GM18520 (cell line): ENCODE measurements at regions not wholly inside any gene's neighbourhood (a gene's known extent, or its start where the extent isn't known, plus 50 kb on each side); places are given as distances from the start of the nearest gene placed in this dataset.

Experiments
- ATAC-seq: cut with Tn5 transposase; IDR thresholded peaks from one replicate; pipeline ENCODE4 v1.9.1; 2021; ENCODE audit not compliant: unreplicated experiment

DNA sequence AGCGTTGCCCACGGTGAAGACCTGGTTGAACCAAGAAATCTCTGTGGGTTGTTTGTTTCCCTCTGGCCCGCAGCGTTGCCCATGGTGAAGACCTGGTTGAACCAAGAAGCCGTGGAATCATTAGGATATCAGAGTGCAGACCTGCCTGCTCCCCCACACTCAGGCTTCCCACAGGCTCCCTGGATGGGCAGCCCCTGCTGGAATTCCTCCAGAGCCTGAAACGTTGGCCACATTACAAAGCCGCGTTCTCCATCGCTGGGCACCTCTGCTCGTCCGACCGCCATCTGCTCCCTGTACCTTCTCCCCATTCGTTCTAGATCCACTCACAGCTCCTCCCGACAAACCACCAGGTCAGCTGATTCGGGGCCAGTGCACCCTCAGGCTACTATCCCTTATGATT lies 266.9 kb upstream of the SHH start:
- ATAC-seq, result no peak

DNA sequence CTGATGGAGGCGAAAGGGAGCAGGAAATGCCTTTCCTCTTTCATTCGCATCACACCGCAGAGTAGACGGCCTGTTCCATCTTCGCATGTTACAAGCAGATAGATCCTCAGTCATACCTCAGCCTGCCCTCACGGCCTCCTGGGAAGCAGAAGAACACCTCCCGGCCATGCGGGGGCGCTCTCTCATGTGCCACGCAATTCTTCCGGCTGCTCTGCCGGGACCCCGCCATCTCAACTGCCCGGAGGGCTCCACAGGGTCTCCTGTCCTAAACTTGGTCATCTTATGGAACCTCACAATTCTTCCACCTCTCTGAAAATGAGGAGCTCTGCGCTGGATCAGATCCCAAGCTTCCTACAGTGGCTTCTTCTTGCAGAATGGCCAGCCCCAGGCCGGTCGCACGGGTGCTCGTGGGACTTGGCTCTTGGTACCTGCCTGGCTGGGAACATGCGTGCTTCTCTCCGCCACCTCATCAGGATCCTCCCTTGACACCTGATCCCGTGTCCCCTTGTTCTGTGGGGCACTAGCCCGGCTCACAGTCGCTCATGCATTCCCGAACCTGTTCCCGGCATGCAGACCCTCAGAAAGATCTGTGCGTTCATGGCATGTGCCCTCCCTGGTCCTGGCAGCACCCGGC lies 262.8 kb upstream of the SHH start:
- ATAC-seq, result no peak

DNA sequence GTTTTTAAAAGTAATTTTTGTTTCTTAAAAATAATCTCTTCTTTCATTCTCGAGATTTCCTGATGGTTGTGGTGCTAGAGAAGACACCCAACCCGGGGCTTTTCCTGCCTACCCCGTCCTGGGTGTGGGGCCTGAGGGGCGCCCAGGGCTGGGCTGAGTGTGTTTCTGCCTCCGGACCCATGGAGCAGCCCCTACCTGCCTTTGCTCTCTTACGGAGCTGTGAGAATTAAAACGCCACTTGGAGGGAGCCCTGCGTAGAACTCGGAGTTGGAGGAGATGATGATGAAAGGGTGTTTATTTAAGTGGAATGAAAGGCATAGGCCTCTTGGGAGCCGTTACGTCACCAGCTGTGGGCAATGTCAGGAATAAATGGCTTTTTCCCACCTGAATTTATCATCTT lies 261.8 kb upstream of the SHH start:
- ATAC-seq, result no peak

DNA sequence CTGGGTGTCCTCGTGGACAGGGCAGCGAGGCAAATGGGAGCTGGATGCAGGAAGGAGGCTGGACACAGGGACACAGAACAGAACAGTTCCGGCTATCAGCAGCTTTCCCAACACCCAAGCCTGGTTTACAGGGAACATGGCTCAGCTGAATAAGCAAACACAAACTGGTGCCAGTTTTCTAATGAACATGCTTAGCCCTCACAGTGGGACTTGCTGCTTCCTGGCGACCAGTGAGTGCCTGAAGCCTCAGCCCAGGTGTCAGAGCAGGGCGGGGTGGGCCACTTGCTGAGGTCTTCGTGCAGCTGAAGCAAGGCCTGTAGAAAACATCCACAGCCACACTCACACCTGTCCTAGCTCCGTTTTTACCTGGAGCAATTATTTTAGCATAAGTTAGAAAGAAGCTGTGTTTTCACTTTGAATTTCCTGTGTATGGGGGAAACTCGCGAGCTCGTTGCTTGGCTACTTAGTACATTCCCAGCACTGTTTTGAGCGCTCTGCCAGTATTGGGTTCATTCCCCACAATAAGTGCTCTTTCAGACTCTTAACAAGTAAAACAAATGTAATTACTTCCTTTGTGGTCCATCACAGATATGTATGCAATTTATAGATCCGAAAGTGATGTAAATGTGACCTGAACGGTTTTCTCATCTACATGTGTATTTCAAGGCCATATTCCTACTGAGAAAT lies 261.2 kb upstream of the SHH start:
- ATAC-seq, result no peak

DNA sequence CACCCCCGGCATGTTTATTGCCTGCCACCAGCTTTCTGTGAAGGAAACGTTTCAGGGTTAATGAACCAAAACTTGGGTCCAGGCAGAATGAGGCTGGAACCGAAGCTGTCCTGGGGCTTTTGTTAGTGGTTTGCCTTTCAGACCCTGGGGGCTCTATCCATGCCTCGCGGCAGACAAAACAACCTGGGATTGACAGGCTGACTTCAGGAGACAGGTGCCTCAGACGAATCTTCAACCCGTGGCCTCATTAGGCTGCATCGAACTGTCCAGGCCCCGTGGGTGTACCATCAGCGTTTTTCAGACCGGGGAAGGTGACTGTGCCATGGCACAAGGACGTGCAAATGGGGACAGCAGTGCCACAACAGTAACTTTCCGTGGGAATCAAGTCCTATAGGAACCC lies 259.3 kb upstream of the SHH start:
- ATAC-seq, result no peak

DNA sequence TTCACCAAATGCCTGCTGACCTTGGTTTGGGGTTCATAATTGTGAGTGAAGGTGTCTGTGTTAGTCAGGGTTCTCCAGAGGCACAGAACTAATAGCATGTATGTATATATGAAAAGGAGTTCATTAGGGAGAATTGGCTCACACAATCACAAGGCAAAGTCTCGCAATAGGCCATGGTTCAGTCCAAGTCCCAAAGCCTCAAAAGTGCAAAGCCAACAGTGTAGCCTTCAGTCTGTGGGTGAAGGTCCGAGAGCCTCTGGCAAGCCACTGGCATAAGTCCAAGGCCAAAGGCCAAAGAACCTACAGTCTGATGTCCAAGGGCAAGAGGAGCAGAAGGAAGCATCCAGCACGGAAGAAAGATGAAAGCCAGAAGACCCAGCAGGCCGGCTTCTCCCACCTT lies 257.6 kb upstream of the SHH start:
- no peak for ATAC-seq

DNA sequence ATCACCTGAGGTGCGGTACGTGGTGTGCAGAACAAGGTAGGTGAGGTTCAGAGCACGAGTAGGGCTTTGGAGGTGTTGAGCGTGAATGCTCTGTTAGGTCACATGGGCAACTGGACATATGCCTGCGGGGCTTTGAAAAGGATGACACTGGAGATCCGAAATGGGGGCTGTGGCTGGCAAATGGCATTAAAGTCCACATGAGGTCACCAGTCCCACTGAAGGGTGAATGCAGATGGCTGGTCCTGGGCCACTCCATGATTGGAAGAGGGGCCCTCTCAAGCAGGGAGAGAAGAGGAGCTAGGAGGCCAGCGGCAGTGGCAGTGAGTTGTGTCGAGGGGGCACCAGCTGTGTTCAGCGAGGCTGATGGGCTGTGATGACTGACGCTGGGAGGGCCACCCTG lies 254.9 kb upstream of the SHH start:
- no peak for ATAC-seq

DNA sequence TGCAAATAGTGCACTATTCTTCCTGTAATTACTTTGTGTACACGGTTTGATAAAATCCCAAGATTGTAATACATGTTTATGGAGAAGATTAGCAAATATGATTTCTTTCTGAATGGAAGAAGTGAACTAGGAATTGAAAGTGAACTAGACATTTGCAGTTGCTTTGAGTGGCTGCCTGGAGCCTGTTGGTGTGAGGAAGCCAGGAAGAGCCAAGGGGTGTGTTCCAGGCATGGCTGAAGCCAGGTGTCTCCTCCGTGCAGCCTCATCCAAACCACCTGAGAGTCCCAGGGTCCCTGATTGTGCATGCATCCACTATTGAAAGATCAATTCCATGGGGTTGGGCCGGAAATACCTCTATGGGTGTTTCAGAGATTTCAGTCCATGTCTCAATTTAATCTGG lies 253.1 kb upstream of the SHH start:
- no peak for ATAC-seq

DNA sequence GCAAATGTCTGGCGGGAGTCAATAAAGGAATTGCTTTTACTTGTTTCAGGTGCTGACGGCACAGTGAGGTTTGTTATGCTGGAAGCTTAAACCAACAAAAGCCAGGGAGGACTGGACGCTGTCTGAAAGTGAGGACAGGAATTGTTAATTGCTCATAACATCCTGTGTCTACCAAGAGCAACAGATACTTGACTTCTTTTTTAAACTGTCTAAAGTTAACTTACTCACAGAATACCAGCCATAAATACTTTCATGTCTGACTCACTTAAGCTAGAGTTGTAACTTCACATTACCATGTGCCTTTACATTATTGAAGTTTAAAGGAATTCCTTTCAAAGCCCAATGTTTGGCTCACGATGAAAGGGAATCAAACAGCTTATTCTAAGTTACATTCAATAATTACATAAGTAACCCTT lies 252.7 kb upstream of the SHH start:
- no peak for ATAC-seq

DNA sequence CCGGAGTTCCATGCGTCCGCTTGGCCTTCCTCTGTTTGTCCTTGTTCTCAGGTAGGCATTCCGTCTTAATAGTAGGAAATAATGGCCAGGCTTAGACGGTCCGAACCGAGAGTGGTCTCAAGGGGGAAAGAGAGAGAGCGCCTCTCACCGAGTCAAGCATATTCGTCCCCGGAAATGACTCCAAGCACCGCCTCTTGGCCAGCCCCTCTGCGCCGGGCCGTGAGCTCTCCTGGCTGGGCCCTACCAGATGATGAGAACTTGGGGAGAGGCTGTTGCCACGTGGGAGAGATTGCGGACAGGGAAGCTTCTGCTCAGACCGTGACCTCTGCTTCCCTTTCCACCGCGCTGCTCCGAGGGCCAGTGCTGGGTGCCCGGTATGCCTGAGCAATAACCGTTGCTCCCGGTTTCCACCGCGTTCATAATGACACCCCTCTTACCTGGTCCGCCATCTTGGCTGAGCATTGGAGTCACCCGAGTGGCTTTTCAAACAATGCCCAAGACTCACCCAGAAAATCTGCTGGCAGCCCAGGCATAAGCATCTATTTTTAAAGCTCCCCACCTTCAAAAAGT lies 251.1 kb upstream of the SHH start:
- ATAC-seq, result no peak

DNA sequence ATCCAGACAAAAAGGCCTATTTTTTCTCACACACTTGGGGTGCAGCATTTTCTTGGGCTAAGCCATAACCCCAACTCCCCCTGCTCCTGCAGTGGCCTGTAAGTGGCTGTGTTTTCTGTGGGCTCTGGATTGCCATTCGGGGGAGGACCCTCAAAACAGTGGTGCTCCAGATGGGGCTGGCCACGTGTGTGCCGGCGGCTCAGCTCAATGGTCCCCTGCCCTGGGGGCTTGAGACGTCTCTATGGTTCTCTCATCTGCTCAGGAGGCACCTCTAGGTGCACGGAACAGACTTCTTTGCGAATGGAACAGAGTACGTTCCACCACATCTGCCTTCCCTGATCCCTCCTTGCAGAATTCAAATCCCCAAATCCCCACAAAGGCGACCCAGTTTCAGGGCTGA lies 250.0 kb upstream of the SHH start:
- ATAC-seq, result no peak

DNA sequence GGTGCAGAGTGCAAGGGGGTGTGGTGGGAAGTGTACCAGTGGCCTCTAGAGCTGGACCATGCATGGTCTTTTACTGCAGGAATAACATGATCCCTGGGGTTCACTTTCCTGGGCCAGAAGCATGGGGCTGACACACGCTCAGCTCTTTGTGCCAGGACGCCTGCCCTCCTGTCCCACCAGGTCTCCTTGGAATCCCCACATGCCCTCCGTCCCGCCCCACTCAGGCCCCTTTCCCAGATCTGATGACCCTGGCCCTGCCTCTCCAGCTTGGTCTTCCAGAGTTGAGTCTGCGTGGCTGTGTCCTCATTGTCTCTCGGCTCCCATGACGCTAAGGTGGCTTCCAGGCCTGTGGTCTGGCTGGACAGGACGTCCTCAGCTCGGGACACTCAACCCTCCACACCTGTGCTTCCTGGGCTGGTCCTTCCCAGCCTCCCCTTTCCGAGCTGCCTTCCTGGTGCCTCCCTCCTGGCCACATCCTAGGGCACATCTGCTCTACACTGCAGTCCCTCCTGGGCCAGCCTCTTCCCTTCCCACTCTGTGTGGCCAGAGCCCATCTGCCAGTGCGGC lies 249.5 kb upstream of the SHH start:
- ATAC-seq, result no peak

DNA sequence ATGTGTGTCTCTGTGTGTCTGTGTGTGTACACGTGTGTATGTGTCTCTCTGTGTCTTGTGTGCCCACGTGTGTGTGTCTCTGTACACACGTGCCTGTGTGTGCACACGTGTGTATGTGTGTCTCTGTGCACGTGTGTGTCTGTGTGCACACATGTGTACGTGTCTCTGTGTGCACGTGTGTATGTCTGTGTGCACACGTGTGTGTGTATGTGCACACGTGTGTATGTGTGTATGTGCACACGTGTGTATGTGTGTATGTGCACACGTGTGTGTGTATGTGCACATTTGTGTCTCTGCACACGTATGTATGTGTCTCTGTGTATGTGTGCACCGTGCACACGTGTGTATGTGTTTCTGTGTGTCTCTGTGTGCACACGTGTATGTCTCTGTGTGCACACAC lies 248.7 kb upstream of the SHH start:
- no peak for ATAC-seq

DNA sequence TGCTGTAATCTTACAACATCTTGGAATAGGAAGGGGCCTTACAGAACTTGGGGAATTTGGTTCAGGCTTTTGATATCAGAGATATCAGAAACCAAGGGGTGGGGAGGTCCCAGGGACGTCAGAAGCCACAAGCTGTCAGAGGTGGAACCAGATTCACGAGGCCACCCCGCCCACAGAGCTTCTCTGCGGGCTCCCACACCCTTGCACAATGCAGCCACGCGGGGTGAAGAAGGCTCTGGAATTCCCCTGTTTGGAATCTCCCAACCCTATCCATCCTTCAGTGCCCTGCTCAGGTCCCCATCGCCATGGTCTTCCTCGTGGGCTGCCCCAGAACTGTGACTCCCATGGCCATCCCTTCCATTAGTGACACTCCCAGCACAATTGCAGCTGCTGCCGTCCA lies 247.1 kb upstream of the SHH start:
- ATAC-seq, result no peak

DNA sequence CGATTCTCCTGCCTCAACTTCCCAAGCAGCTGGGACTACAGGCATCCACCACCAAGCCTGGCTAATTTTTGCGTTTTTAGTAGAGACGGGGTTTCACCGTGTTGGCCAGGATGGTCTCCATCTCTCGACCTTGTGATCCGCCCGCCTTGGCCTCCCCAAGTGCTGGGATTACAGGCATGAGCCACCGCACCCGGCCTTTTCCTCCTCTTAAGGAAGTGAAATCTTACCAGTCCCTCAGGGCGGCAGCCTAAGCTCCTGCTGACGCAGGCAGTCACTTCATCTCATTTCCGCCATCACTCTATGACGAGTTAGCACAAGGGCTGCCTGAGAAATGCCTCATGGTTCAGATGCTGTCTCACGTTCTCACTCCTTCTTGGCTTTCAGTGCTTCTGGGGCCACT lies 246.0 kb upstream of the SHH start:
- no peak for ATAC-seq

DNA sequence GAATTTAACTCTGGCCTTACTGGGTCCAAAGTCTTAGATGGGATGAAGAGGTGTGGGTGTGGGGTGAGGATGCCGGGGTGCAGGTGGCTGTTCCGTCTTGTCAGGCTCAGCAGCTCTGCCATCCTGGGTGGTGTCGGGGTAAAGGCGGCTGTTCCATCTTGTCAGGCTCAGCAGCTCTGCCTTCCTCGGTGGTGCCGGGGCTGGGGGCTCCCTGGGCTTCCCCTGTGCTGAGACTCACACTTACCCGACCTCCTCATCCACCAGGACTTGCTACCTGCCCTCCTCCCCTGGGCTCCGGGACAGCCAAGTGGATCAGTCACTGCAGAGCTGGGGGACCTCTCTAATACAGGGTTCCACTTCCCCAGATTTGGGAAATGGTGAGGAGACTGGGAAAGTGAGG lies 244.3 kb upstream of the SHH start:
- ATAC-seq, result no peak

DNA sequence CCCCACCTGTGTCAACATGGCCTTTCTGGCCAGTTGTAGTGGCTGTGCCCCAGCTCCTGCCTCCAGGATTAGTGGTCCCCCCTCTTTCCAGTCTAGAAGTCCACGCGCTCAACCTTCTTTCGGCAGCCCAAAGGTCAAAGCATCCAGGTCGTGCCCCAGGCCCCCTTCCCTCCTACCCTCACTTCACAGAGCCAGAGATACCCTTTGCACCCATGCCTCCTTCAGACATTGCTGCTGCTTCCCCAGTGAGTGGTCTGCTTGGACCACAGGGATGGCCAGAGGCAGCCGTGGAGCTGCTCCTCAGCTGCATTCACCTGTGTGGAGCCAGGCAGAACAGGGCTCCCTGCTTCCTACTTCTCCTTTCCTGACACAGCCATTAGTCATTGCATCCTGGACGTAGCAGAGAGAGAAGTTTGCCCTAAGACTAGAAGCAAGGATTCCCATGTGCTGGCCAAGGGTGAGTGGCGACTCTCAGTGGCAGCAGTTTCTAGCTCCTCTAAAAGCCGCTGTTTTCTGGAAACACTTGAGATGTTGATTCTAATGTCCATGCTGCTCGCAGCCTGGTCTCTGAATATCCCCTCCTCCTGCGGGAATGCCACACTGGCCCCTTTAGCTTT lies 243.1 kb upstream of the SHH start:
- no peak for ATAC-seq

DNA sequence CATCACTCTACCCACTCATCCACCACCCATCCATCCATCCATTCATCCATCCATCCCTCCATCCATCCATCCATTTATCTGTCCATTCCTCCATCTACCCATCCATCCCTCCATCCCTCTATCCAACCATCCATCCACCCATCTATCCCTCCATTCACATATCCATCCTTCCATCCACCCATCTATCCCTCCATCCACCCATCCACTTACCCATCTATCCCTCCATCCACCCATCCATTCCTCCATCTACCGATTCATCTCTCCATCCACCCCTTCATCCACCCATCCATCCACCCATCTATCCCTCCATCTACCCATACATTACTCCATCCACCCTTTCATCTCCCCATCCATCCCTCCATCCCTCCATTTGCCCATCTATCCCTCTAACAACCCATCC lies 239.6 kb upstream of the SHH start:
- ATAC-seq, result no peak

DNA sequence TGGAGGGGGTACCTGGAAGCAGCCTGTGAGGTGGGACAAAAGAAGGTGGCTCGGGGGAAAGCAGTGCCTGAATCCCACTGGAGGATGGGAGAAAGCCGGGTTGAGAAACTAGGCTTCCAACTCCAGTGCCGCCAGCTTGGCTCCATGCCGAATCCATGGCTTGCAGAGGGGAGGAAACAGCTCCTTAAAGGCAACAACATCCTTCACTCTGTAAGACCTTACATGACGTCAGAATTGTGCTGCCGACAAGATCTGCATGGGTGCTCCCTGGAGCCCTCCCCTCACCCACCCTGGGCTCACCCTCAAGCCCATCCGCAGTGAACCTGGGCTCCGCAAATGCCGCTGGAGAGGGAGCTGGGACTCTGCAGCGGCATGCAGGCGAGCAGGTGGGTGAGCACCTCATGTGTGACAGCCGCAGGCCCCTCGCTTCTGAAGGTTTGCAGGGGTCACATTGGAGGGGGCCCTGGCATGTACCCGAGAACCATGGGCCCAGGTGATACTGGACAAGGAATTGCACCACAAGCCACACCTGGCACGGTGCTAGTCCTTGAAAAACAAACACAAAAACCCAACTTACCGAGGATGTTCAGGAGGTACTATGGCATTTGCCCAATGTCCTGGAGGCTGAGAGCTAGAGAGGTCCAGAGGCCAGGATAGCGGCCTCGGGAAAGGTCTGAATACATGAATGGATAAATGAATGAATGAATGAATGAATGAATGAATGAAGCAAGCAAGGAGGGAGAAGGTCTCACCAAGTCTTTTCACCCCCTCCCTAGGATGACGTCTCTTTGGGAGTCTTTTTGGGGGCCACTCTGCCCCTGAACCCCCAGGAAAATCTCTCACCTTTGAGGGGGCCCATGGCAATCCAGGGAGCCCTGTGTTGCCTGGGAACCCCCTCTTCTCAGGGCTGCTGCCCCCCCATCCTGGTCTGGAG lies 238.6 kb upstream of the SHH start:
- no peak for ATAC-seq

DNA sequence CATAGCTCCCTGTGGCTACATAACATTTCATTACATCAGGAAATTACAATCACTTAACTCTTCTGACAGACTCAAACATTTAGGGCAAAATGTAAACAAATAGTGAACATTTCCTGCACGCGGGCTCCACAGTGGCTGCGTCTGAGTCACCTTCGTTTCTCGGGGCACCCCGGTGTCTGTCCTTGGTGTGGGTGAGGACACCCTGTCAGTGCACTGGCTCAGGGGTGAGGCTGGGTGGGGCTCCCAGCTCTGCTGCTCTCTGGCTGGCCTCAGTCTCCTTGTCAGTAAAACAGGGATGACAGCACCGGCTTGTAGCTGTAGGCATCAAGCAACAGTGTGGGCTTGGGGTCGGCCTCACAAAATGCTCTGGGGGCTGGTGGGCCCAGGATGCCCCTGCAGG lies 237.1 kb upstream of the SHH start:
- no peak for ATAC-seq

DNA sequence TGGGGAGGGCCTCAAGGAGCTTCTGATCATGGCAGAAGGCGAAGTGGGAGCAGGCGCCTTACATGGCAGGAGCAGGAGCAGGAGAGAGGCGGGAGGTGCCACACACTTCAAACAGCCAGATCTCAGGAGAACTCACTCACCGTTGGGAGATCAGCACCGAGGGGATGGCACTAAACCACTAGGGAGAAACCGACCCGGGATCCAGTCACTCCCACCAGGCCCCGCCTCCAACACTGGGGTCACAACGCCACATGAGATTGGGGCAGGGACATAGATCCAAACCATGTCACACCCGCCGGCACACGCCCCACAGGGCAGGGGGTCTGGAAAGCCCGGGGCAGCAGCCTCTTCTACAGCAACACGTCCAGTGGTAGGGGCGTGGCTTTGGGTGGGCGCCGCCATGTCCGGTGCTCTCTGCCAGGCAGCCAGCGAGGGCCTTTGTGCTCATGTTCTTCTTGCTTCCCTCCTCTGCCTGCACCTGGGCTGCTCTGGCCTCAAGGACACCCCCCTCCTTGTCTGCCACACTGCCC lies 233.8 kb upstream of the SHH start:
- ATAC-seq, result no peak
